Nephron progenitor cell (in vitro differentiated cells): ENCODE measurements at regions not wholly inside any gene's neighbourhood (a gene's known extent, or its start where the extent isn't known, plus 50 kb on each side); places are given as distances from the start of the nearest gene placed in this dataset.

ENCODE experiments used
- DNase-seq: peaks from one replicate; pipeline ENCODE4 v3.0.0; 2021
- H3K27ac Mint-ChIP-seq: 2 replicates; pipeline ENCODE4 v1.8.0; 2021; ENCODE audit warnings: mild to moderate bottlenecking, moderate library complexity, mixed read lengths
- H3K27me3 Mint-ChIP-seq: 2 replicates; pipeline ENCODE4 v1.8.0; 2021; ENCODE audit warnings: mild to moderate bottlenecking, low read depth, mixed read lengths; ENCODE audit not compliant: poor library complexity
- H3K36me3 Mint-ChIP-seq: 2 replicates; pipeline ENCODE4 v1.8.0; 2021; ENCODE audit warnings: low read depth, mixed read lengths
- H3K4me1 Mint-ChIP-seq: 2 replicates; pipeline ENCODE4 v1.8.0; 2021; ENCODE audit warnings: mixed read lengths
- H3K4me3 Mint-ChIP-seq: 2 replicates; pipeline ENCODE4 v1.8.0; 2021; ENCODE audit warnings: mild to moderate bottlenecking, moderate library complexity, mixed read lengths
- H3K9me3 Mint-ChIP-seq: 2 replicates; pipeline ENCODE4 v1.8.0; 2021; ENCODE audit warnings: mild to moderate bottlenecking, moderate library complexity, mixed read lengths
- CTCF ChIP-seq: fragments of 200-600 bp; sonication (generic); IDR thresholded peaks from 2 replicates; pipeline ENCODE4 v1.5.0; 2021; ENCODE audit warnings: antibody characterized with exemption

DNA sequence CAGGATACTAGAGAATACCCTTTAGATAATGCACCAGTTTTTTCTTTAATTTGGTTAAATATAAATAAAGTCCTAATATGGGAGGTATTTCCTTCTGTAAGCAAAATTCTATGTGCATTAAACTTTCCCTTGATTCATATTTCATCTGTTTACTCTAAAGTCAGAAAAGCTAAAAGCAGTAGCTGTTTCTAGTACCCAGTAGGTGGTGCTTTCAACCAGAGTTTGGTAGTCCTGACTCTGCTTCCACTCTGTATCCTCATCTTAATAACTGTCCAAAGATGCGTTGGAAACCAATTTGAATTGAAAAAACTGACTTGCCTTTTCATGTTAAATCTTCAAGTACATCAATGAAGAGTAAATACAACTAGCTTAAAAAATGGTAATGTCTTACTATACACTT is 1065.2 kb downstream of the JRKL start:
- Mint-ChIP-seq H3K9me3 (no peaks in the 10 kb centered on the region), H3K36me3 (no peaks in the 10 kb centered on the region), H3K4me3 (no peak overlapping the region), H3K27ac (no peak overlapping the region), H3K4me1 (no peaks in the 10 kb centered on the region), H3K27me3 (peaks cover 4% of the 10 kb centered on the region)
- TF ChIP-seq CTCF: no peak
- no peak for DNase-seq

GRCh38 chr11:97460091-97460490 is 1070.3 kb downstream of the JRKL start:
- no peak for DNase-seq
- TF ChIP-seq CTCF: no peak
- Mint-ChIP-seq H3K27me3 (no peaks in the 10 kb centered on the region), H3K4me1 (no peaks in the 10 kb centered on the region), H3K9me3 (peaks cover 26% of the 10 kb centered on the region), H3K4me3 (no peak overlapping the region), H3K27ac (no peak overlapping the region), H3K36me3 (peaks cover 4% of the 10 kb centered on the region)

DNA sequence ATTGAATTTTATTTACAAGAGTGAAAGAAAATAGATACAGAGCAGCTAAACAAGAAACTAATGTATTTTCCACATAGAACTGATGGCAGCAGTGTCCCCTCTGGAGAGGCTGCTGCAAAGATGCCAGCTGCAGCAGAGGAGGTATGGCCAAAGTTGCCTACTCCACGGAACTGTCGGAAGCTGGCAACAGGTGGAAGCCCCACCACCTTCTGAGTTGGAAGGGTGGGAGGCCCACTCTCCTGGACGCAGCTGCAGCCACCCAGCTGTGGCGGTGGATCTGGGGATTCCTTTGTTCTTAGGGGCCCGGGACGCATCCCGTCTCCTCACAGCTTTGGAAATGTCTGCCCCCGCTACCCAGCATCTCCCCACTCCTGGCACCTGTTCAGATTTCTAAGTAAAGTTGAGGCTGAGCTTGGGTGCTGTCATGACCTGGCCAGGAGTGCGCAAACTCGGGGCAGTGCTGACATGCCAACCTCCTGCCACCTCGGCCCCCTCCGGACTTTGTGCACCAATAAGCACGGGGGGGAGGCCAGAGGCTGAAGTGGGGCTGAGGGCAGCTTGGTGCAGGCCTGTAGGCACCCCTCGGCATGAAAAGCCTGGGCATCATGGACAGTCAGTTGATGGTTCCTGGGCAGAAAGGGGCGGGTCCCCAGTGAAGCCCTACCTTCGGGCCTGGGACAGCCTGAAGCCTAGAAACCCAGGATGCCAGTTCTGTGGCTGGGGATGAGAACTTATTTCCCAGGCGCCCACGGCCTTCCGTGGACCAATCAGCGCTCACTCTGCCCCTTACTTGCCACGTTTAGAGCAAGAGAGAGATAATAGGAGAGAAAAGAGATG is 1071.4 kb downstream of the JRKL start:
- no peaks in the 10 kb centered on the region for H3K4me1 Mint-ChIP-seq
- peaks cover 4% of the 10 kb centered on the region for H3K36me3 Mint-ChIP-seq
- H3K9me3 Mint-ChIP-seq: peaks cover 26% of the 10 kb centered on the region
- no peaks in the 10 kb centered on the region for H3K27me3 Mint-ChIP-seq
- H3K27ac Mint-ChIP-seq: no peak overlapping the region
- DNase-seq: no peak
- no peak overlapping the region for H3K4me3 Mint-ChIP-seq
- no peak for TF ChIP-seq CTCF

DNA sequence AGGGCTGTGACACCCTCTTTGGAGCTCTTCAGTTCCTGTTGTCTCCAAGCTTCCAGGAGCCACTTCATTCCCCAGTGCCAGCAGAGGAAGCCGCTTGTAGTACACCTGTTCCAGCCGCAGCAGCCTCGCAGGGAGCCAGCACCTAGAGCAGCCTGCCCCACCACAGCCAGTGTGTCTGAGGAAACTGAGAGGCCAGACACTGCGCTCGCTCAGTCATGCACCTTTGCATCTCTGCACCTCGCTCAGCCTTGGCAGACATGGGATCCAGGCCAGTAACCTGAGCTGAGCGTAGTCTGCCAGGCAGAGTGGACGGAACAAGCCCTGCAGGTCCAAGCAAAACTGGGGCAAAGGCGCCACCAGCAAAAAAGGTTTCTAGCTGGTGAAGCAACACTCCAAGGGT is 1072.1 kb downstream of the JRKL start:
- H3K9me3 Mint-ChIP-seq: peaks cover 32% of the 10 kb centered on the region

DNA sequence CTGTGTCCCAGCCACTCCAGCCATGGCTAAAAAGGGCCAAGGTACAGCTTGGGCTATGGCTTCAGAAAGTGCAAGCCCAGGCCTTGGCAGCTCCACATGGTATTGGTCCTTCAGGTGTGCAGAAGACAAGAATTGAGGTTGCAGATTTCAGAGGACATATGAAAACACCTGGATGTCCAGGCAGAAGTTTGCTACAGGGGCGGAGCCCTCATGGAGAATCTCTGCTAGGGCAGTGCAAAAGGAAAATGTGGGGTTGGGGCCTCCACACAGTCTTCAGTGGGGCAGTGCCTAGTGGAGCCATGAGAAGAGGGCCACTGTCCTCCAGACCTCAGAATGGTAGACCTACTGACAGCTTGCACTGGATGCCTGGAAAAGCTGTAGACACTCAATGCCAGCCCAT is 1074.1 kb downstream of the JRKL start:
- DNase-seq: no peak
- no peak for TF ChIP-seq CTCF
- Mint-ChIP-seq H3K4me3 (no peak overlapping the region), H3K36me3 (peaks cover 4% of the 10 kb centered on the region), H3K4me1 (no peaks in the 10 kb centered on the region), H3K27me3 (no peaks in the 10 kb centered on the region), H3K9me3 (peaks cover 32% of the 10 kb centered on the region), H3K27ac (no peak overlapping the region)

More for the DNA sequence above, 1072.1 kb downstream of the JRKL start:
- no peak overlapping the region for H3K27ac Mint-ChIP-seq
- no peaks in the 10 kb centered on the region for H3K4me1 Mint-ChIP-seq
- no peaks in the 10 kb centered on the region for H3K27me3 Mint-ChIP-seq
- H3K4me3 Mint-ChIP-seq: no peak overlapping the region
- H3K36me3 Mint-ChIP-seq: peaks cover 4% of the 10 kb centered on the region
- DNase-seq: peak; percentile 8
- TF ChIP-seq CTCF: no peak

GRCh38 chr11:97471480-97471879 is 1081.7 kb downstream of the JRKL start:
- H3K27ac Mint-ChIP-seq: no peak overlapping the region
- no peaks in the 10 kb centered on the region for H3K4me1 Mint-ChIP-seq
- H3K36me3 Mint-ChIP-seq: peaks cover 8% of the 10 kb centered on the region
- peaks cover 39% of the 10 kb centered on the region for H3K9me3 Mint-ChIP-seq
- no peak for TF ChIP-seq CTCF
- no peak overlapping the region for H3K4me3 Mint-ChIP-seq
- no peak for DNase-seq
- H3K27me3 Mint-ChIP-seq: no peaks in the 10 kb centered on the region
